Lung microvascular endothelial cell (primary cell): ENCODE measurements at regions not wholly inside any gene's neighbourhood (a gene's known extent, or its start where the extent isn't known, plus 50 kb on each side); places are given as distances from the start of the nearest gene placed in this dataset.

Experiments
- DNase-seq, 2 donors: peaks; one replicate each; pipeline versions ENCODE4 v3.0.0 to v3.0.0-alpha.2; 2010; ENCODE audit warnings: low read depth in 2 of 2

- no peak for DNase-seq
Observed at GRCh38 chr2:7458066-7458465, 540.9 kb downstream of the RNF144A start.

- DNase-seq = no peak
Observed at GRCh38 chr2:7467782-7468447, 550.7 kb downstream of the RNF144A start.

GRCh38 chr2:7468448-7468828 lies 551.2 kb downstream of the RNF144A start:
- DNase-seq = no peak

GRCh38 chr2:7468955-7469354 lies 551.7 kb downstream of the RNF144A start:
- no peak for DNase-seq

- DNase-seq = no peak
Observed at GRCh38 chr2:7471185-7471584, 554.0 kb downstream of the RNF144A start.

GRCh38 chr2:7472465-7472864 lies 555.3 kb downstream of the RNF144A start:
- DNase-seq = no peak

- no peak for DNase-seq
Observed at GRCh38 chr2:7473135-7473771, 556.0 kb downstream of the RNF144A start.

GRCh38 chr2:7476371-7476770 lies 559.2 kb downstream of the RNF144A start:
- no peak for DNase-seq

- DNase-seq = no peak
Observed at GRCh38 chr2:7479603-7480002, 562.4 kb downstream of the RNF144A start.

- DNase-seq = no peak
Observed at GRCh38 chr2:7480431-7480830, 563.2 kb downstream of the RNF144A start.

GRCh38 chr2:7490672-7491071 lies 573.5 kb downstream of the RNF144A start:
- no peak for DNase-seq

GRCh38 chr2:7492719-7493118 lies 575.5 kb downstream of the RNF144A start:
- DNase-seq = no peak

- no peak for DNase-seq
Observed at GRCh38 chr2:7497178-7497577, 580.0 kb downstream of the RNF144A start.

GRCh38 chr2:7499018-7499417 lies 581.8 kb downstream of the RNF144A start:
- no peak for DNase-seq

- no peak for DNase-seq
Observed at GRCh38 chr2:7502336-7502735, 585.1 kb downstream of the RNF144A start.

- DNase-seq = no peak
Observed at GRCh38 chr2:7508296-7508943, 591.2 kb downstream of the RNF144A start.

GRCh38 chr2:7510353-7510752 lies 593.1 kb downstream of the RNF144A start:
- no peak for DNase-seq

GRCh38 chr2:7513834-7514233 lies 596.6 kb downstream of the RNF144A start:
- no peak for DNase-seq

GRCh38 chr2:7515327-7515726 lies 598.1 kb downstream of the RNF144A start:
- DNase-seq = no peak

- DNase-seq = no peak
Observed at GRCh38 chr2:7516484-7517063, 599.4 kb downstream of the RNF144A start.

- DNase-seq = no peak
Observed at GRCh38 chr2:7517088-7517487, 599.9 kb downstream of the RNF144A start.

GRCh38 chr2:7517851-7518250 lies 600.6 kb downstream of the RNF144A start:
- DNase-seq = no peak
